K562 (cell line): ENCODE measurements at regions not wholly inside any gene's neighbourhood (a gene's known extent, or its start where the extent isn't known, plus 50 kb on each side); places are given as distances from the start of the nearest gene placed in this dataset.

Experiments used
- ATF6 ChIP-seq: sonication (generic); formaldehyde crosslinking; IDR thresholded peaks from 2 replicates; pipeline ENCODE4 v1.4.0; 2020; ENCODE audit warnings: mild to moderate bottlenecking, missing genetic modification reagents
- CTCF ChIP-seq, 3 experiments: IDR thresholded peaks in 2 of 3; conservative IDR thresholded peaks in 1 of 3; 2 replicates each; pipeline ENCODE4 v1.5.1; 2011 to 2012; ENCODE audit warnings: low read length in 3 of 3, mild to moderate bottlenecking in 3 of 3, control low read depth in 2 of 3, improper control_type of control experiment in 1 of 3, inconsistent platforms in 1 of 3, low read depth in 1 of 3, mixed read lengths in 1 of 3, moderate library complexity in 1 of 3; ENCODE audit not compliant: insufficient read depth in 2 of 3
- ELK1 ChIP-seq: sonication (generic); formaldehyde crosslinking; IDR thresholded peaks from 2 replicates; pipeline ENCODE4 v1.8.1; 2022; ENCODE audit warnings: missing genetic modification reagents
- EP300 ChIP-seq: IDR thresholded peaks from 2 replicates; pipeline ENCODE4 v1.6.1; 2012; ENCODE audit warnings: low read length, improper control_type of control experiment
- KHSRP ChIP-seq: fragments of 450-650 bp; IDR thresholded peaks from 2 replicates; pipeline ENCODE4 v1.6.1; 2017
- MAX ChIP-seq: sonication (generic); formaldehyde crosslinking; IDR thresholded peaks from 2 replicates; pipeline ENCODE4 v1.9.0; 2022; ENCODE audit warnings: mild to moderate bottlenecking, missing genetic modification reagents
- POLR2AphosphoS5 ChIP-seq: IDR thresholded peaks from 2 replicates; pipeline ENCODE4 v1.6.1; 2011; ENCODE audit warnings: mild to moderate bottlenecking, low read depth, low read length, moderate library complexity; ENCODE audit not compliant: control insufficient read depth, insufficient read depth
- SIN3B ChIP-seq: fragments of 450-650 bp; IDR thresholded peaks from 2 replicates; pipeline ENCODE4 v1.6.1; 2017; ENCODE audit warnings: low read depth, mild to moderate bottlenecking, moderate library complexity
- SPI1 ChIP-seq: IDR thresholded peaks from 2 replicates; pipeline ENCODE4 v1.6.1; 2011; ENCODE audit warnings: low read depth, low read length, control low read depth, borderline replicate concordance
- ZNF263 ChIP-seq: sonication (generic); formaldehyde crosslinking; IDR thresholded peaks from 2 replicates; pipeline ENCODE4 v1.8.0; 2022; ENCODE audit warnings: mild to moderate bottlenecking, missing genetic modification reagents, borderline replicate concordance
- ZNF3 ChIP-seq: fragments of 250-450 bp; sonication (Bioruptor Pico); IDR thresholded peaks from 2 replicates; pipeline ENCODE4 v1.5.0; 2021; ENCODE audit warnings: mild to moderate bottlenecking, moderate library complexity
- ZNF384 ChIP-seq: IDR thresholded peaks from 2 replicates; pipeline ENCODE4 v1.6.1; 2012; ENCODE audit warnings: low read depth, low read length, improper control_type of control experiment

- no peak for TF ChIP-seq MAX (CRISPR knock-in tag)
- no peak for TF ChIP-seq CTCF (IDR thresholded peaks at IDR 0.05 in 2 of 3, conservative IDR thresholded peaks at IDR 0.05 in 1 of 3; ENCODE audit: insufficient read depth in 2 of 3, low read depth in 1 of 3, low read length in 3 of 3)
- no peak for TF ChIP-seq KHSRP
- no peak for TF ChIP-seq EP300
- TF ChIP-seq SPI1 = no peak
- no peak for TF ChIP-seq POLR2AphosphoS5
- TF ChIP-seq ELK1 = no peak
- no peak for TF ChIP-seq ATF6 (CRISPR knock-in tag)
- TF ChIP-seq ZNF263 (CRISPR knock-in tag) = no peak
- no peak for TF ChIP-seq ZNF3
- no peak for TF ChIP-seq SIN3B
- no peak for TF ChIP-seq ZNF384
These were observed 73.3 kb upstream of the PLEKHG7 start for GRCh38 chr12:92629349-92630065.
